HG02943 (cell line): ENCODE measurements at regions not wholly inside any gene's neighbourhood (a gene's known extent, or its start where the extent isn't known, plus 50 kb on each side); places are given as distances from the start of the nearest gene placed in this dataset.

Experiments
- ATAC-seq: cut with Tn5 transposase; IDR thresholded peaks from one replicate; pipeline ENCODE4 v1.9.1; 2021; ENCODE audit warnings: mild to moderate bottlenecking, low read depth, moderate library complexity; ENCODE audit not compliant: unreplicated experiment

DNA sequence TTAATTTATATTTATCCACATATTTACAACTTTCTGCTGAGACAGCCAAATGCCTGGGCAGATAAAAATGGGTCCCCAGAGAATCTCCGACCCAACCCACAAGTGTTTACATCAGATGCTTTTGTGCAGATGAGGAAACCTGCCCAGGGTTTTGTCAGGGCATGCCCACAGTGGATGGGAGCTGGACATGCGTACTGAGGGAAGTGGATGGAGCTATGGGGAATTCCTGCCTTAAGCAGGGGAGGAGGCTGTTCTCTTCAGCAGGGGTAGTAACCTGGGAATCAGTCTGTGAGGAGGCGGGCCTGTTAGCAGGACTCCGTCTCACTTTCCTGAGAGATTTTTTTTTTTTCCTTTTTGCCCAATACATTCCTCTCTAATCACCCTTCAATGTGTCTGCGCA, 122.9 kb downstream of the RFC3 start:
- ATAC-seq, result no peak

DNA sequence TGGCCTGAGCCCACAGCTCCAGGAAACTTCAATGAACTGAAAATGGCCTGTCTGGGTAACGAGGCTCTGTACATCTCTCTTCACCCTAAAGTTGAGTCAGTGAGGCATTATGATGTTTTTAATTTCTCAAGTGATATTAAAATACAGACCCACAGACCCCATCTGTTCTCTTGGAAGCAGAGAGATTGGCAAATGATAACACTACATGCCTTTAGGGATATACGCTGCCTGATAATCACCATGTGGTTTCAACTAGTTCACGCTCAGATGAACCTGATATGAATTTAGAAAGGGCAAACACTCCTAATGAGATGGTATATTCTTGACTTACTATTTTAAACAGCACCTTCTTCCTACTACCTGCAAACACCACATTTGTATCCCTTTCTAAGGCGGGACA, 127.5 kb downstream of the RFC3 start:
- no peak for ATAC-seq

DNA sequence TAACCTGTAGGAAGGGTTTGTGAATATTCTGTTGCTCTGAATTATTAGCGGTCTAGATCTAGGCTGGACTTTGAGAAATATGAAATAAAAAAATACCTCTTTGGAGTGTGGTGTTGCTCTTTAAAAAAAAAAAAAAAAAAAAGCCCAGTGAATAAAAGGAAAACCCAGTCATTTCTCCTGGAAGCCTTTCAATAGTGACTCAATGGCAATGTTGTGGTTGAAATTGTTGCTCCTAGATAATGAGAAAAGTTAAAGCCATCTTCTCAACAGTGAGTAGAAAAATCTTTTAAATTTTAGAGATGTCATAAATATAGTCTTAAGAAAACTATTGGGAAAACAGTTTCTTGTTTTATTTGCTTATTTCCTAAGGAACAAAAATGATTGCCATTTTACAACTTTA, 135.3 kb downstream of the RFC3 start:
- no peak for ATAC-seq

DNA sequence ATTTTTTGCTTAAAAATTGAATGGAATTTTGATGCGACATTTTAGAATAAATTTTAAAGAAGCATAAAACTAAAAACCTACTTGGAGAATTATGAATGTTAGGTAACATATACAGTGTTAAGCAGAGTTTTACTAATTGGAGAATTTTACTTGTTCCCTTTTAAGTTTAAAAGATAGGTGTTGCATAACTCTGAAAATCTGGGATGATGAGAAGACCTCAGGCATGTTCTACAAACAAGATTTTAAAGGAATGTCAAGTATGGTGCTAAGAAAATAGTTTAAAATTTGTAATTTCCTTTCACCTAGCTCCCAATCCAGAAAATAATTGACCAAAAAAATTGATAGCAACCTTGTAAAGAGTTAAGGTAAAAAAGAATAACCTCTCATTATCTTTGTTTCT, 135.8 kb downstream of the RFC3 start:
- no peak for ATAC-seq

DNA sequence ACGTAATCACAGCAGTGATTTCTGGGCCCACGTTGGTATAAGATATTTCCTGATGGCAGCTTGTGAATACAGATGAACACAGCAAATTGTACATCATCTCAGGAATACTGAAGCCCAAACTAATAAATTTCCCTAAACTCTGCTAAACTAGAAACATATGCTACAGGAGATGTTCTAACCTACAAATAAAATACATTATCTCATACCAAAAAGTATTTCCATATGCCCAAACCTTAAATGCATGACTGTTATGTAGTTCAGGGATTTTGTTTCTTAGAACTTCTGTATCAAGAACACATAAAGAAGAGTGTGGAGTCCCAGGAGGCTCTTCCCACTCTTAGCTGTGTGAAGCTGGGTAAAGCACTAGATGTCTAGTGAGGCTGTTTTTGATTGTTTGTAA, 138.4 kb downstream of the RFC3 start:
- no peak for ATAC-seq

DNA sequence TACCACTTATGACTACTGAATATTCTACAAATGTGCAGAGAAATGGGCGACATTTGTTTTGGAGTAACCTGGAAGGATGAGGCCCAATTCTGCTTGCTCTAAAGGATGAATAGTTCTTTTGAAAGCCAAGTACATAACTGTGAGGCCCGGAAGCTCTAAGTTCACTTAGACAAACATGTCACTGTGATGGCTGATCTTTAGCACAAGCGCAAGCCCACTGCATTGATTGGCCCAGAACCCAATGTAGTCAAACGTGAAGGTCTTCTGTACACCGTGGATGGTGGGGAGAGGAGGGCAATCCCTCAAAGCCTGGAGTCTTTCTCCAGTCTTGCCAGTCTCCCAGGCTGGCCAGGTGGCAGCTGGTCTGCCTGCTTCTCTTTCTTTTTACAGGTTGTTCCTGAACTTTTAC, 139.6 kb downstream of the RFC3 start:
- ATAC-seq, result no peak

DNA sequence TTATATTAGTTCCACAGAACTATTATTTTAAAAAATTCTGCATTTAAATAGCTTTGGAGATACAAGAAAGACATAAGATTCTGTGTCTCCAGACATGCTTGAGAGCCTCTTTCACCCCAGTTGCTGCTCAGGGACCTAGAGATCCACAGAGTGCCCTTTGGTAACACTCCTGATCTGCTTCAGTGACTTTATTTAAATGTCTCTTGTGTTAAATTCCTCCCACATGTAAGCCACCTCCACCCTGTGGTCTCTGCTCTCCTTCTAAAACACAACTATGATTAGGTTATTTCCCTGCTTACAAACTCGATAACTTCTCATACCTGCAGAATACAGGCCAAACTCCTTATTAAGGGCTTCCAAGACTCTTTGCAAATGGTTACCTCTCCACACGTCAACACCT, 141.0 kb downstream of the RFC3 start:
- no peak for ATAC-seq

DNA sequence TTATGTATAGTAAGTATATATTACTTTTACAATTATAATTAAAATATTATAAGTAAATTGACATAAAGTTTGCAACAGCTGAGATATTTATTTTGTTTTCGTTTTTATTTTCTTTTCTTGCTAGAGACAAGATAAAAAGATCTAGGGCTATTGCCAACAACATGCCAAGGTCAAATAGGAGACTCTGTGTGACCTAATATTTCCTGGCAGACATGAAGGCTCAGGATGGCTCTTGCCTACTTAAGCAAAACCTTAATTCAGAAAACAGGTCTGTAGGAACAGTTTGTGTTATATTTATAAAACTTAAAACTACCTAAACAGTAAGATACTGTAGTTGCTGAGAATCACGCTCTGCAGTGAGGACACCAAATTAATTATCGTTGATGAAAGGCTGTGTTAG, 145.2 kb downstream of the RFC3 start:
- no peak for ATAC-seq

DNA sequence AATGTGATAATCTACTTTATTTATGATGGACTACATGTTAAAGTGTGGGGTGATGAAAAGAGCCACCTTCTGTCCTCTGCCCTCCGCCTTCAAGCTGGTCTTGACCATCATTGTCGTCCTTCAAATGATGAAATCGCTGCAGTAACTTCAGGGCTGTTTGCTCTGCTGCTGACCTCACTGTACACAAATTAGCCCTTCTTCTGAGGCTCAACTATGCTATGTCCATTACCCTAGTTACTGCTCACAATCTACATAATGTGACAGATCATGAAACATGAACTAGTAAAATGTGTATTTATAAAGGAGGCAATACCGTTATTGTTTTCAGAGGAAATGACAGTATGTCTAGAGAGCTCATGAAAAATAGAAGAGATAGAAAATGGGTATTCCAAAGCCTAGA, 145.9 kb downstream of the RFC3 start:
- no peak for ATAC-seq

DNA sequence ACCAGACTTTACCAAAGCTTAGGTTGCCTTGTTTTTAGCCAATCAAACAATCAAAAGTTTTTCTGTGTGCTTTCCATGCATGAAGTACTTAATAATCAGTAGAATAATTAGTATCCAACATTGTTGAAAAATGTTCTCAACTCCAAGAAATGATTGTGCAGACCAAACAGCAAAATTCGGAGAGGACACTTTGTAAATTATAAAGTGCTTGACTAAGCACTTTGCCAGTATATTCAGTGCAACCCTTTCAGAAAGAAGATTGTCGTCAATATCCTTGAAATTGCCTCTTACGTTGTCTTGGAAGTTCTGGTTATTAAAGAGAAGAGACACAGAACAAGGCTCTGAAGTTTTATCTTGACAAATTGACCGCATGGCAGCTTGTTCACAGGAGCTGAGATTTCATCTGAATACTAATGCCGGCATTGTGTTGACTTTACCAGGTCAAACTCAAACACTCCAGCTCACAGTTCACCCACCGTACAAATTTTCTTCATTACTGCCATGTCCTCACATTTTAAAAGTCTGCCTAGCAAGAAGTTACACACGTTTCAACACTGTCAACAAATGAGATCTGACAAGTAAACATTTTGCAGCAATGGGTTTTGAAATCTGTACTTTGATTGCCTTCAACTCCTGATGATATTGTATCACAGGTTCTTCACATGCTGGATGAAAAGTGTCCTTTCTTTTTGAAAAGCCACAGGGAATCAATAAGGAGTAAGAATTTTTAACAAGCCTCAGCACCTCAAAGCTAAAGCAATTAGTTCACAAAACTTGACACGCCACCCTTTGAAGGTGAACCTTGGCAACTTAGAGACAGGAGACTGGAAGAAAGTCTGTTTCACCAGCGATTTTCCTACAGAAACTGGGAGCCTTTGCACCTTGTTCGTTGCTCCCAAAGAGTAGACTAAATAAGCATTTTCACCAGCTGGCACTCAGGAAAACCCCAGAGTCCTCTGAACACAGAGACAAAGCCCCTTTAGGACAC, 150.9 kb downstream of the RFC3 start:
- no peak for ATAC-seq

DNA sequence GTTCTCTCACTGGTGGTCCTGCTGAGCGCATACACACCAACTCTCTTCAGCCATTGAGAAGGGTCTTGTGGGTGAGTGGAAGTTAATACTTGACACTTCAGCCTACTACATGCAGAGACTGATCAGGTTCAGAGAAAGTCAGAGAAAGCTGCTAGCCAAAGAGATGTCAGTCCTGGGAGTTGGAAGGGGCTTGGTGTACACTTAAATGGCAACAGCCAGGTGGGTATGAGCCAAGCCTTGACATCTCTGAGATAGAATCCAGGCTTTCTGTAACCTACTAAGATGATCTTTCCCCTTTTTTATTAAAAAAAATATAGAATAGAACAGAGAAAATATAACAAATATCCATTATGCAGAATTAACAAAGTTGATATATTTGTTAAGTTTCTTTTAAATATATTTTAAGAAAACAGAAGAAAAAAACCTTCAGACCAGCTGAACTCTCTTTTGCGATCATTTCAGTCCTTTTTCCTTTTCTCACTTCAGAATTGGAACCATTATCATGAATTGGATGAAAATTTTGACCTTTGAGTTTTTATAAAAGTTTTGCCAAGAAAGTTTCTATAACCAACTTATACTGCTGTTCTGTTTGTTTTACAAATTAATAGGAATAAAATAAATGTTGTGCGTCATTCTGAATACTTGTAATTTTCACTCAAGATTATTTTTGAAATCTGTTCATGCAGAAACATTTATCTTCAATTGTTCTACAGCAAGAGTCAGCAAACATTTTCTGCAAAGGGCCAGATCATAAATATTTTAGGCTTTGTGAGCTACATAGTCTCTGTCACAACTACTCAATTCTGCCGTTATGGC, 153.0 kb downstream of the RFC3 start:
- no peak for ATAC-seq

DNA sequence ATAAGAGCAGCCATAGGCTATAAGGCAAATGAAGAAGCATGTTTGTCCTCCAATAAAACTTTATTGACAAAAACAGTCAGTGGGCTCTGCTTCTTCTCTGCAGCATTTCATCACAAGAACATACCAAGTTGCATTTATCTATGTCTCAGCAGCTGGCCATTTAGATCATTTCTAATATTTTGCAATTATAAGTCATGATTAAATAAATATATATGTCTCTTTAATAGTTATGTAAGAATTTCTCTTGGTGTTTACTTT, 153.5 kb downstream of the RFC3 start:
- ATAC-seq, result no peak

DNA sequence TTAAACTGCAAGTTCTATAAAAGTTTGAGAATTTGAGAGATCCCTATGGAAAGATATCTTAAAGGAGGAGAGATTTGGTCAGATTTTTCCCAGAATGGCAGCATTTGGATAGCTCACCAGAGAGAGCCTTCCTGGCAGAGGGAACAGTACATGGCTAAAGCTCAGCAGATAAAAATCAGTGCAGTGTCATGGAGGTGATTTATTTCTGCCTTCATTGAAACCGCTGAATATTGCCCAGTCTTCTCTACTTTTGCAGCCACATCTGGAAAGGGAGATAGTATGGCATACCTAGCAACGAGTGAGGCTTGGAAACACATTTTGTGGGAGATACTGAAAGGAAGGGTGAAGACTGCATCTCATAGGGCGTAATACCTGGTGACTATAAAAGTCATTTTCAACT, 155.2 kb downstream of the RFC3 start:
- ATAC-seq, result no peak

DNA sequence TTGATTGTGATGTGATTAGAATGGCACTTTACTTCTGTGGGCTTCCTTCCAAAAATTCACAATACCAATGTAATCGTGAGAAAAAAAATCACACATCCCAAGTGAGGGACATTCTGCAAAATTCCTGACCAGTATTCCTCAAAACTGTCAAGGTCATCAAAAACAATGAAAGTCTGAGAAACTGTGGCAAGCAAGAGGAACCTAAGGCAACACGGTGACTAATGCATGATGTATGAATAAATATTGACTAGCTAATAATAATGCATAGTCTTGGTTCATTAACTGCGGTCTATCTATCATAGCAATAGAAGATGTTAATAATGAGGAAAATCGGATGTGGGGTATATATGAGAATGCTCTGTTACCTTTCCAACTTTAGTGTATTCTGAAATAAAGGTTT, 159.0 kb downstream of the RFC3 start:
- ATAC-seq, result no peak

DNA sequence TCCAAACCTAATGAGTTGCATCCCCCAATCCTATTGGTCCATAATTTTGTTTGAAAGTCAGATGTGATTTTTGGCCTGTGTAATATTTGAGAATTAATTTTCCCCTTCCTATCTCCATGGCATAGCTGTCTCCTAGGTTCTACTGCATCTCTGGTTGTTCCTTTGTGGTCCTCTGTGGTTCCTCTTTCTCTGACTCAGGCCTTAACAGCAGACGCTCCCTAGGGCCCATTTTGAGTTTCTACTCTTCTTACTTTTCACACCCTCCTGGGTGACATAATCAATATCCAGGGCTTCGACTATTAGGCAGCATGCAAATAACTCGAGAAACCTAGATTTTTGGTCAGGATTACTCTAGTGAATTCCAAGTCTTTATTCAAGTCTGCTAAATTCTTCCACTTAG, 160.7 kb downstream of the RFC3 start:
- no peak for ATAC-seq

DNA sequence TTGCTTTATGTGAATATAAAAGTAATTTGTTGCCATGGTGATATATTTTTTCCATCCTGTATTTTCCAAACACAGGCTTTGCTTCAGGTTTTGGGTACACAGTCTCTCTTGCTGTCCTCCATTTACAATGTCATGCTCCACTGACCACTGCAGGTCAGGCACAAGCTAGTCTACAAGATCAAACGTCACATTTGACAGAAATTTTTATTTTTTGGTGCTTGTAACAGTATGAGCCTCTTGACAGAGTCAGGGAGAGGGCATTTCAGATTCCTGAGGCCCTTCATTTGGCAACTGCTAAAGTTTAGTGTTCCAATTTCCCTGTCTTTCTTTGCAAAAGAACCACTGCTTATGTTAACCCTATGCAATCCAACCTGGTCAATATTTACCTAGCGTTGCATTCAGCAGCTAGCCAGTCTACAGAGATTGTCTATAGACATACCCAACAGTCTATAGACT, 175.0 kb downstream of the RFC3 start:
- no peak for ATAC-seq

DNA sequence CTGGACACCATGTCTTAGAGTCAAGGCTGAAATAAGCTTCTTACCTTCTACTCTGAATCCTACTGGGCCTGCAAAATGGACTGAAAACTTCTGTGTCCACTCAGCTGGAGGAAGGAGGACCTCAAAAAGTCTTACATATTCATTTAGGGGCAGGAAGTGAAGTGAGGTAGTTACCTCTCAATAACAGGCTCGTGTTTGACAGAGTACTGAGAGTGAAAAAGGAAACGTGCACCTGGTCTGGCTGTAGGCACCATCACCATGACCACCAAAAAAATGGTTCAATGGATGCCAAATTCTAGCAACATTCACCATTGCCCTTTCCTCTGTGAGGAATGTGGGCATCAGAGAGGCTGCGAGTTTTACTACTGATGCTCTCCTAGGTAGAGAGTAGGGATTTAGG, 176.2 kb downstream of the RFC3 start:
- ATAC-seq, result no peak

DNA sequence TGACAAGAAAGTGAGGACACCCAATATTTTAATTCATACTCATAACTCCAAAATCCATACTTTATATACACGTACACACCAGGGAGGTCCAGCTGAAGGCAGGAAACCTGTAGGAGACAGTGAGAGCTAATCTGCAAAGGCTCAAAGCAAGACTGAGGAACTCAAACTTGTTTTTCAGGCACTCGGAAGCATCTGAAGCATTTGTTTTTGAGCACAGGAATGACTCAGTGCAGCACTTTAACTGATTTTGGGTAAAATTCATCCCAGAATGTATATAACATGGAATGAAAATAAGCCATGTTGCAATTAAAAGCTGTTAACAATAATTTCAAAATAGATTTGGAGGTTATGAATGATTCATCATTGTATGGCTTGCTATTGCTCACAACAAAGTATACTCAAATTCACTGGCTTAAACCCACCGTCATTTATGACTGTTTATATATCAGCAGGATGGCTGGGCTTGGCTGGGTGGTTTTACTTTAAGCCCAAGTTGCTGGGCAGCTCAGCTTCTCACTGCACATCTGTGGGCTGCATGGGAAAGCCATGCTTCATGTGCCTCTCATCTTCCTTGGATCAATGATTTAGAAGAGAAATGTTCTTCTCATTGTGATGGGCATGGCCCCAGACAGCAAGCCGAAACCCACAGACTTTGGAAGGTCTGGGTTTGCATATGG, 177.0 kb downstream of the RFC3 start:
- ATAC-seq, result no peak

DNA sequence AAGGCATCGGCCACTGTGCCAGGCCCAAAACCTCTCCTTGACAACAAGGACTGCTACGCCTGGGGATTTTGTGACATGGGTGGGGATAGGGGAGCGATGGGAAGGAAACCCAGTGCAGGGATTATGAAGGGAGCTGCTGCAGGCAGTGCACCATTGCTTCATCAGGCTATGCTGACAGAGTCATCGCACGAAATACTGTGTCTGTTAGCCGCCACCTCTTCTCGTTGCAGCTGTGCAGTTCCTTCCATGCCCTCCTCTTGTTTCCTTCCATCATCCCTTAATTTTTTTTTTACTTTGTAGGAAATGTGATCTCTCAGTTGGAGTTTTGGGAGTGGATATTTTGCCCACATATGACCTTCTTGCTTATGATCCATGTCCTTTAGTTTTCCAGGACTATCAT, 178.7 kb downstream of the RFC3 start:
- ATAC-seq, result no peak

DNA sequence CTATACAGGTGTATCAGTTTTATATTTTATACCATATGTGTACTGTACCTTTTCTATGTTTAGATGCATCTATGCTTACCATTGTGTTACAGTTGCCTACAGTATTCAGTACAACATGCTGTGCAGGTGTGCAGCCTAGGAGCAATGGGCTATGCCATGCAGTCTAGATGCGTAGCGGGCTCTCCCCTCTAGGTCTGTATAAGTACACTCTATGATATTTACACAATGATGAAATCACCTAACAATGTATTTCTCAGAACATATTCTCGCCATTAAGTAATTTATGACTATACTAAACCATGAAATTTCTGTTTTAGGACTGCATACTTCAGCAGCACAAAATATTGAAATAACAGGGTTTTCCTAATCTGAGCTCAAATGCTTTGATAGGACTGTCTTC, 179.6 kb downstream of the RFC3 start:
- no peak for ATAC-seq
